Glutamatergic neuron (in vitro differentiated cells): ENCODE measurements at regions not wholly inside any gene's neighbourhood (a gene's known extent, or its start where the extent isn't known, plus 50 kb on each side); places are given as distances from the start of the nearest gene placed in this dataset.

Source experiments
- DNase-seq: peaks from one replicate; pipeline ENCODE4 v3.0.0; 2022
- H3K27ac Mint-ChIP-seq: one replicate; pipeline ENCODE4 v1.8.0; 2020; ENCODE audit warnings: mild to moderate bottlenecking, mixed read lengths, inconsistent platforms; ENCODE audit not compliant: unreplicated experiment
- H3K27me3 Mint-ChIP-seq: one replicate; pipeline ENCODE4 v1.8.0; 2020; ENCODE audit warnings: mild to moderate bottlenecking, moderate library complexity, mixed read lengths, inconsistent platforms; ENCODE audit not compliant: unreplicated experiment
- H3K36me3 Mint-ChIP-seq: one replicate; pipeline ENCODE4 v1.8.0; 2020; ENCODE audit warnings: mild to moderate bottlenecking, mixed read lengths, inconsistent platforms; ENCODE audit not compliant: unreplicated experiment
- H3K4me1 Mint-ChIP-seq: one replicate; pipeline ENCODE4 v1.8.0; 2020; ENCODE audit warnings: mild to moderate bottlenecking, low read depth, mixed read lengths, inconsistent platforms; ENCODE audit not compliant: unreplicated experiment
- H3K4me3 Mint-ChIP-seq: one replicate; pipeline ENCODE4 v1.8.0; 2020; ENCODE audit warnings: mild to moderate bottlenecking, mixed read lengths, inconsistent platforms; ENCODE audit not compliant: unreplicated experiment
- H3K9me3 Mint-ChIP-seq: one replicate; pipeline ENCODE4 v1.8.0; 2020; ENCODE audit warnings: mild to moderate bottlenecking, moderate library complexity, mixed read lengths, inconsistent platforms; ENCODE audit not compliant: unreplicated experiment
- CTCF ChIP-seq: fragments of 200-600 bp; sonication (generic); IDR thresholded peaks from one replicate; pipeline ENCODE4 v1.5.0; 2021; ENCODE audit not compliant: partially characterized antibody, unreplicated experiment

- Mint-ChIP-seq H3K27me3 (no peaks in the 10 kb centered on the region), H3K4me3 (no peak overlapping the region), H3K4me1 (no peaks in the 10 kb centered on the region), H3K9me3 (no peaks in the 10 kb centered on the region), H3K36me3 (no peaks in the 10 kb centered on the region), H3K27ac (no peak overlapping the region)
- DNase-seq: no peak
- no peak for TF ChIP-seq CTCF
These were observed 382.9 kb downstream of the TFEC start for GRCh38 chr7:115647712-115648111.

DNA sequence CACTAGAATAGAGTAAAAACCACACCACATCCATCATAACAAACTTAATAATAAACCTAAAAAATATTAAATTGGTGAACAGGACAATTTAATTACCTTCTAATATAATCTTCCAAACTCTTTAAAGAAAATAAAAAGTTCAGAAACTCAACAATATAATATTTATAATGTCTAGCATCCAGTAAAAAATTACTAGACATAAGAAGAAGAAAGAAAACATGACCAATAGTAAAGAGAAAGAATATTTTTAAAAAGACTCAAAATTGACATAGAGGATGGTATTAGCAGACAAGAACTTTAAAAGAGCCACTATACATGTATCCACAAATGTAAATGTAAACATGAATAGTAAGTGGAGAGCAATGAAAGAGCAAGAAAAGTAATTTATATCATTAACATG is 388.4 kb downstream of the TFEC start:
- no peak for DNase-seq
- Mint-ChIP-seq H3K9me3 (no peaks in the 10 kb centered on the region), H3K4me3 (no peak overlapping the region), H3K4me1 (no peaks in the 10 kb centered on the region), H3K27ac (no peak overlapping the region), H3K36me3 (no peaks in the 10 kb centered on the region), H3K27me3 (no peaks in the 10 kb centered on the region)
- no peak for TF ChIP-seq CTCF

DNA sequence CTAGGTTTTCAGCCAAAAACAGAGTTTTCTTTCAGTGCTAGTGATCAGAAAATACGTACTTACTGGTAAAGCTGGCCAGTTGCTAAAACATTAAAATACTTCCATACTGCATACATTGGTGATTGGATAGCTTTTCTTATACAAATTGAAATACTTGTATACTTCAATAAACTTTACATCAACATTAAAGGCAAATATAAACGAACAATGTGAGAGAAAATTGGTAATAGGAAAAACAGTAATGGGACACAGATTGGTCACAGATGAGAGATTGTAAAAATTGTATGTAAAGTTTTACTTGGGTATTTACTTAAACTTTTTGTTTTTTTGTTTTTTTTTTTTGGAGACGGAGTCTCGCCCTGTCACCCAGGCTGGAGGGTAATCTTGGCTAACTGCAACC is 391.7 kb downstream of the TFEC start:
- Mint-ChIP-seq H3K9me3 (no peaks in the 10 kb centered on the region), H3K4me1 (no peaks in the 10 kb centered on the region), H3K27me3 (no peaks in the 10 kb centered on the region), H3K27ac (no peak overlapping the region), H3K36me3 (no peaks in the 10 kb centered on the region), H3K4me3 (no peak overlapping the region)
- no peak for TF ChIP-seq CTCF
- DNase-seq: no peak

- Mint-ChIP-seq H3K27ac (no peak overlapping the region), H3K4me1 (no peaks in the 10 kb centered on the region), H3K36me3 (no peaks in the 10 kb centered on the region), H3K4me3 (no peak overlapping the region), H3K27me3 (no peaks in the 10 kb centered on the region), H3K9me3 (no peaks in the 10 kb centered on the region)
- no peak for DNase-seq
- no peak for TF ChIP-seq CTCF
These were observed 393.4 kb downstream of the TFEC start for GRCh38 chr7:115637128-115637527.

DNA sequence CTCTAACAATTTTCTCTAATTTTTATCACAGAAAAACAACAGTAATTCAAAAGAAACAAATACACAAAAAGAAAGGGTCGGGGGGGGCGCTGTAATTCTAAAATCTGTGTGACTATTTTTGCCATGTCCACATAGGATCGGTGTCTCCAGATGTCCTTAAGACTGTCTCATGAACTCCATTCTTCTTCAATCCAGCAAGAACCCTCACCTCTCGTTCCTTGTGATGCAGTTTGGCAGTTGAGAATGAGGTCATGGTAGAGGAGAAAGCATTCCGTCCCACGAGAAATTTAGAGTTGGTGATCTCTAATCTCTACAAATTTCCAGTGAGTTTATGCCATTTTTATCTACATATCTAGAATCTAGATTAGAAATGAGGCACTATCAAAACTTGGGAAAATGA is 394.7 kb downstream of the TFEC start:
- H3K27ac Mint-ChIP-seq: no peak overlapping the region
- no peaks in the 10 kb centered on the region for H3K4me1 Mint-ChIP-seq
- no peaks in the 10 kb centered on the region for H3K36me3 Mint-ChIP-seq
- no peak overlapping the region for H3K4me3 Mint-ChIP-seq
- no peak for TF ChIP-seq CTCF
- no peak for DNase-seq
- no peaks in the 10 kb centered on the region for H3K27me3 Mint-ChIP-seq
- H3K9me3 Mint-ChIP-seq: no peaks in the 10 kb centered on the region
